ENCODE measurements at regions not wholly inside any gene's neighbourhood (a gene's known extent, or its start where the extent isn't known, plus 50 kb on each side); places are given as distances from the start of the nearest gene placed in this dataset.

- POLR2A ChIA-PET: no interaction called here
Observed at GRCh38 chr13:106033659-106034058, 501.8 kb downstream of the EFNB2 start.

GRCh38 chr13:106032441-106032840 is 503.0 kb downstream of the EFNB2 start:
- H3K4me1 Mint-ChIP-seq (ENCODE audit: low read depth): no peaks in the 10 kb centered on the region
- POLR2A ChIA-PET: no interaction called here
- CTCF ChIA-PET: no interaction called here

More at GRCh38 chr13:106033659-106034058, 501.8 kb downstream of the EFNB2 start:
- no peak for DNase-seq
- H3K27me3 Mint-ChIP-seq: peaks cover 2% of the 10 kb centered on the region
- CTCF ChIA-PET: no interaction called here
- no peak overlapping the region for H3K4me3 Mint-ChIP-seq
- no peaks in the 10 kb centered on the region for H3K9me3 Mint-ChIP-seq
- no peaks in the 10 kb centered on the region for H3K4me1 Mint-ChIP-seq (ENCODE audit: low read depth)
- TF ChIP-seq CTCF (IDR thresholded peaks at IDR 0.05): no peak
- intact Hi-C loops (cut with micrococcal nuclease): no loop called here
- ATAC-seq: no peak
- no peak overlapping the region for H3K27ac Mint-ChIP-seq
- no peaks in the 10 kb centered on the region for H3K36me3 Mint-ChIP-seq (ENCODE audit: low read depth)

GRCh38 chr13:106029676-106030290 is 505.7 kb downstream of the EFNB2 start:
- intact Hi-C loops (cut with micrococcal nuclease): no loop called here
- Mint-ChIP-seq H3K27me3 (peaks cover 2% of the 10 kb centered on the region), H3K4me3 (no peak overlapping the region)

More at GRCh38 chr13:106032441-106032840, 503.0 kb downstream of the EFNB2 start:
- DNase-seq (no peak), ATAC-seq (no peak)
- Mint-ChIP-seq H3K36me3 (ENCODE audit: low read depth) (no peaks in the 10 kb centered on the region), H3K27me3 (peaks cover 2% of the 10 kb centered on the region), H3K27ac (no peak overlapping the region), H3K9me3 (no peaks in the 10 kb centered on the region), H3K4me3 (no peak overlapping the region)
- no peak for TF ChIP-seq CTCF (IDR thresholded peaks at IDR 0.05)
- intact Hi-C loops (cut with micrococcal nuclease): no loop called here

GRCh38 chr13:106028911-106029310 is 506.6 kb downstream of the EFNB2 start:
- Mint-ChIP-seq H3K36me3 (ENCODE audit: low read depth) (no peaks in the 10 kb centered on the region), H3K9me3 (no peaks in the 10 kb centered on the region), H3K27ac (no peak overlapping the region), H3K4me3 (no peak overlapping the region), H3K27me3 (no peaks in the 10 kb centered on the region), H3K4me1 (ENCODE audit: low read depth) (no peaks in the 10 kb centered on the region)
- no peak for ATAC-seq
- ChIA-PET POLR2A (no interaction called here), CTCF (no interaction called here)
- intact Hi-C loops (cut with micrococcal nuclease): no loop called here
- no peak for DNase-seq
- TF ChIP-seq CTCF (IDR thresholded peaks at IDR 0.05): no peak

More at GRCh38 chr13:106029676-106030290, 505.7 kb downstream of the EFNB2 start:
- TF ChIP-seq CTCF (IDR thresholded peaks at IDR 0.05): no peak
- Mint-ChIP-seq H3K36me3 (ENCODE audit: low read depth) (no peaks in the 10 kb centered on the region), H3K27ac (no peak overlapping the region), H3K4me1 (ENCODE audit: low read depth) (no peaks in the 10 kb centered on the region), H3K9me3 (no peaks in the 10 kb centered on the region)
- DNase-seq (no peak), ATAC-seq (no peak)
- ChIA-PET POLR2A (no interaction called here), CTCF (no interaction called here)

- H3K27ac Mint-ChIP-seq: no peak overlapping the region
- CTCF ChIA-PET: no interaction called here
- no peaks in the 10 kb centered on the region for H3K36me3 Mint-ChIP-seq (ENCODE audit: low read depth)
- ATAC-seq (no peak), DNase-seq (no peak)
- POLR2A ChIA-PET: interaction anchor here (0.6 kb wide), 1 partner anchor 141 kb away, joined by 3 read pairs; no protein-coding TSS in a partner anchor
- no peaks in the 10 kb centered on the region for H3K4me1 Mint-ChIP-seq (ENCODE audit: low read depth)
- intact Hi-C loops (cut with micrococcal nuclease): no loop called here
- no peak overlapping the region for H3K4me3 Mint-ChIP-seq
- no peaks in the 10 kb centered on the region for H3K9me3 Mint-ChIP-seq
- TF ChIP-seq CTCF (IDR thresholded peaks at IDR 0.05): no peak
- no peaks in the 10 kb centered on the region for H3K27me3 Mint-ChIP-seq
Observed at GRCh38 chr13:106011600-106011999, 523.9 kb downstream of the EFNB2 start.

Data from activated CD8-positive, alpha-beta T cell treated with anti-CD3 and anti-CD28 coated beads for 36 hours (primary cell).